Mesenteric fat pad (tissue), 1 donor: ENCODE measurements at regions not wholly inside any gene's neighbourhood (a gene's known extent, or its start where the extent isn't known, plus 50 kb on each side); places are given as distances from the start of the nearest gene placed in this dataset.
"Not testable (repeated sequence)": the region's sequence is repeated elsewhere in the genome, so short reads cannot be mapped to it uniquely, and the experiment has no call there.

Experiments
- DNase-seq: peaks from one replicate; pipeline ENCODE4 v3.0.0-alpha.2; 2020; ENCODE audit warnings: low spot score
- donor health status: DM: yes; HTN: yes; CAD: no.

DNA sequence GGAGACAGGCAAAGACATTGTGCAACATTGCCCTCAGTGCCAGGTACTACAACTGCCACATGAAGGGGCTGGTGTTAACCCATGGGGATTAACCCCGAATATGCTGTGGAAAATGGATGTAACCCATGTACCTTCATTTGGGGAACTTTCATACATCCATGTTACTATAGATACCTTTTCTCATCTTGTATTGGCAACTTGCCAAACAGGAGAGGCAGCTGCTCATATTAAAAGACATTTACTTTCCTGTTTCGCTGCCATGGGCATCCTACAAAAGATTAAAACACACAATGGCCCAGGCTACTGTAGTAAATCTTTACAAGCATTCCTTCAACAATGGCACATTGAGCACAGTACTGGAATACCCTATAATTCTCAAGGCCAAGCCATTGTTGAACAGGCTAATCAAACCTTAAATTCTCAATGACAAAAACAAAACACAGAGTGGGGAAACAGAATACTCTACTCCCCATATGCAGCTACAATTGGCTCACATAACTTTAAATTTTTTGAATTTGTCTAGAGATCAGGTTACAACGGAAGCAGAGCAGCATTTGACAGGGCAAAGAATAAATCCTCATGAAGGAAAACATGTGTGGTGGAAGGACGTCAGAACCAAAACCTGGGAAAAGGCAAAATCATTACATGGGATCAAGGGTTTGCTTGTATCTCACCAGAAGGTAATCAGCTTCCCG is 1723.5 kb upstream of the LRRTM1 start:
- no peak for DNase-seq

DNA sequence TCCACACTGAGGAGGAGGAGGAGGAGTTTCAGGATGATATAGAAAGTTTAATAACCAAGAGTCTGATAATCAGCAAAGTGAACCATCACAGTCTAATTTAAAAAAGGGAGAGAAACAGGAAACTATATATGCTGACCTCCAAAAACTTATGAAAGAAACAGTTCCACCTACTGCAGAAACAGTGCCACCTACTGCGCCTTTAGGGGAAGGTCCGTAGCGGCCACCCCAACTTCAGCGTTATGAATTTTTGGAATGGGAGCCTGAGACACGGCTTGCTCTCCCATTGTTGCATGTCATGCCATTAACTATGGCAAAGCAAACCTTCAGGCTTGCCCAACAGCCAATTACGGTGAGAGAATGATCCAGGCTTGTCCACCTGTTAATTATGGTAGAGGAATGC is 1719.2 kb upstream of the LRRTM1 start:
- no peak for DNase-seq

DNA sequence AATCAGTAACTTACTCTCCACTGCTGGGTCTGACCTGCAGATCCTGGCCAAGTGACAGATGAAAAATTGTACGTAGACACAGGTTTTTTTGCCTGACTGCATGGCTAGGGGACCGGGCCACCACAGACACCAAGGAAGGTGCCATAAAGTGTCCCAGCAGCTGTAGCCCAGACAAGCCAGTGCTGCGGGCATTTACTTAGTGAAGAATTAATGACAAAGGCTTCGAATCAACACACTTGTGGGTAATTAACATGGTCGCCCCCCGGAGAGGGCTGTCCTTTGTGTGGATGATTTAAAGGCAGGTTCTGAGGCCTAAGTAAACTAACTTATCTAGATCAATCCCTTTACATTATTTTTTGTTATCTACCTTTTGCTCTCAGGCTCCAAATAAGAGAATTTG is 1709.1 kb upstream of the LRRTM1 start:
- DNase-seq: no peak

DNA sequence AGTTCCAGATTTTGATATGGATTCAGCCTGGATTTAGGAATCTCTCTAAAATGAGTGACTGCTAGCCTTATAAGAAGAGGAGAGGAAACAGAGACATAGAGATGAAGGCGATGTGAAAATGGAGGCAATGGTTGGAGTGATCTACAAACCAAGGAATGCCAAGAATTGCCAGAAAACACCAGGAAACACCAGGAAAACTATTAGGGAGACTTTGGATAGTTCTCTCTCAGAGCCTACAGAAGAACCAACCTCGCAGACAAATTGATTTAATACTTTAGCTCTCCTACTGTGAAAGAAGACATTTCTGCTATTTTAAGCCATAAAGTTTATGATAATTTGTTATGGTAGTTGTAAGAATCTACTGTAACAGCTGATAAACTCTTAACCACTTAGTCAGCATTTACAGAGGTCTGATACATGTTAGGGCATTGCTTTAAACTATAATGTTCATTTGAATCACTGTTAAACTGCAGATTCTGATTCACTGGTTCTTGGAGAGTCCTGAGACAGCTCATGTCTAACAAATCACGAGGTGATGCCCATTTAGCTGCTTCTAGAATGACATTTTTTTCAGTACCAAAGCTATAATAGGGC is 1702.6 kb upstream of the LRRTM1 start:
- DNase-seq: no peak

DNA sequence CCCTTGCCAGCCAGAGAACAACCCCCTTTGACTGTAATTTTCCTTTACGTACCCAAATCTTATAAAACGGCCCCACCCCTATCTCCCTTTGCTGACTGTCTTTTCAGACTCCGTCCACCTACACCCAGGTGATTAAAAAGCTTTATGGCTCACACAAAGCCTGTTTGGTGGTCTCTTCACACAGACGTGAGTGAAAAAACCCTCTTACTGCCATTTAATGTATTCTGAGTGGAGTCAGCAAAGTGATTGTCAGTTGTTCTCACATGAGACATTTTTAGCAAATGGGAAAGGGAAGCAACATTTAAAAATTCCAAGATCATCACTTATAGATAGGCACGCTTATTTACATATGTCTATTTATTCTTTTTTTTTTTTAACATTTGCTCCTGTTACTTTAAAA is 1701.3 kb upstream of the LRRTM1 start:
- not testable (repeated sequence) for DNase-seq

- DNase-seq: no peak
Measured at GRCh38 chr2:82001614-82002013, 1697.1 kb upstream of the LRRTM1 start.

- DNase-seq: no peak
Measured at GRCh38 chr2:82000606-82001005, 1696.1 kb upstream of the LRRTM1 start.

DNA sequence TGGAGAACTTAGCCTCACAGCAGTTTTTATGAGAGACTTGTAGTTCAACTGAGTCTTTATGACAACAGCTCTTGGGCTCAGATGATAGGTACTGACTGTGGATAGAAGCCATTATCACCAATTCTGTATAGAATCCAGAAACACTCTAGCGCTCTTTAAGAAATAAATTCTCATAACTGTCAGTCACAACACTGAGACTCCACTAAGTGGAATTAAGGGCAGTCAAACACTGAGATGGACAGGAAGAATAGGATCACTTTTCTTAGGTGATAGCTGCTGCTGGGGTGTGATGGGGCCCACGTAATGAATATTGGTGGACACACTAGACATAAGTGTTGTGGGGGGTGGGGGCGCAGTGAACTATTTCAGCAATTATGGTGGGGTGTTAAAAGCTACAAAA is 1691.8 kb upstream of the LRRTM1 start:
- DNase-seq: no peak

- DNase-seq: no peak
Measured at GRCh38 chr2:81991282-81991681, 1686.7 kb upstream of the LRRTM1 start.

- no peak for DNase-seq
Measured at GRCh38 chr2:81987370-81987769, 1682.8 kb upstream of the LRRTM1 start.

DNA sequence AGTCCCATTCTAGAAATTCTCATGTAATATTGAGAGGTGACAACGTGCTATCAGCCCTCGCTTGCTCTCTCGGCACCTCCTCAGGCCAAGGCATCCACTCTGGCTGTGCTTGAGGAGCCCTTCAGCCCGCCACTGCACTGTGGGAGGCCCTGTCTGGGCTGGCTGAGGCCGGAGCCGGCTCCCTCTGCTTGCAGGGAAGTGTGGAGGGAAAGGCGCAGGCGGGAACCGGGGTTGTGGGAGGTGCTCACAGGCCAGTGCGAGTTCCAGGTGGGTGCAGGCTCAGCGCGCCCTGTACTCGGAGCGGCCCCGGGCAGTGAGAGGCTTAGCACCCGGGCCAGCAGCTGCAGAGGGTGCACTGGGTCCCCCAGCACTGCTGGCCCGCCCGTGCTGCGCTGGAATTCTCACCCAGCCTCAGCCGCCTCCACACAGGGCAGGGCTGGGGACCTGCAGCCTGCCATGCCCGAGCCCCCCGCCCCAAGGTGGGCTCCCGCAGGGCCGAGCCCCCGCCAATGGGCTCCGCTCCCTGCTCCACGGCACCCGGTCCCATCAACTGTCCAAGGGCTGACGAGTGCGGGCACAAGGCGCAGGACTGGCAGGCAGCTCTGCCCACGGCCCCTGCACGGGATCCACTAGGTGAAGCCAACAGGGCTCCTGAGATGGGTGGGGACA is 1680.6 kb upstream of the LRRTM1 start:
- DNase-seq: no peak

DNA sequence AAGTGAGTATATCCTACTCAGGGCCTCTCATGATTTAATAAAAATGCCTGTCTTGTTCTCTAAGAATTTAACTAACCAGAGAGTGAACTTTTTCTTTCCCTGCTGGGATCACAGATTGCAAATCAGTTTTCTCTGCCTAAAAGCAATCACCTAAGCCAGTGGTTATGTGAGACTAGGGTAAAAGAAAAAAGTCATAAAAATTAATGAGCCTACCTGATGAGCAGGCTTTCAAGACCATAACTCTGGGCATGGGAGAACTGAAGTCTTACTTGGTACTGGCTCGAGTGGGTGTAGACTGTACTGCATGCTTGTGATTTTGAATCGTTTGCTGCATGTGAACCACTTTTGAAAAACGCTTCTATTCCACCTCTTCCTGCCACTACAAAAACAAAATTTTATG is 1677.0 kb upstream of the LRRTM1 start:
- no peak for DNase-seq

- DNase-seq: no peak
Measured at GRCh38 chr2:81979086-81979485, 1674.5 kb upstream of the LRRTM1 start.

DNA sequence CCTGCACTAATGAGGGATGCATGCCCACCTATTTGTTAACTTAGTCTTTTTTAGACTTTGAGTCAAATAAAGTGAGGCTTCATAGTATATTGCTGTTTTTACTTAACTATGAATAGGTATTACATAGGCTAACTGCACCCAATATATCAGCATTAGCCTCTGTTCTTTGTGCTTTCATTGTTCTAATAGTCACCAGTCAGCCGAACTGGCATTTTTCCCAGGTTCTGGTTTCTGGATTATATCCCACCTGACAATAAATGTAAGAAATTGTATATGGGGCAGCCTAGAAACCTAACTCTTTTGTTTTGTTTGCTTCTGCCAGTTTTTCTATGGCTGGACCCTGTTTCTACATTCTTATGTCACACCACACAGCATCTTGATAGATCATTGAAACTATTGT is 1672.4 kb upstream of the LRRTM1 start:
- DNase-seq: no peak

DNA sequence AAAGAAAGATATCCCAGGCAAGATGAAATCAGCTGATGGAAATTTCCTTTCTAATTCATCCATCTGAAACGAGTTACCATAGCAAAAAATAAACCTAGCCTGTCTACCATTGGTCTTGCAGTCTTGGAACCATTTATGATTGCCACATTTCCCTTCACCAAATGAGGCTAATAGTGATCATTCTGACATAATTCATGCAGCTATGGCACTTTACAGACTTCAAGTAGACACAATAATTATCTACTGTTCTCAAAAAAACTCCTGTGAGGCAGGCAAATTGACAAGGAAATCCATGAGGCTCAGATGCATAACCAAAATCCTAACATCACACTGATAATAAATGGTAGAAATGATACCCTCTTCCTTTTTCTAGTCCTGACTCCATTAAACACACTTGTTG is 1669.7 kb upstream of the LRRTM1 start:
- DNase-seq: no peak

DNA sequence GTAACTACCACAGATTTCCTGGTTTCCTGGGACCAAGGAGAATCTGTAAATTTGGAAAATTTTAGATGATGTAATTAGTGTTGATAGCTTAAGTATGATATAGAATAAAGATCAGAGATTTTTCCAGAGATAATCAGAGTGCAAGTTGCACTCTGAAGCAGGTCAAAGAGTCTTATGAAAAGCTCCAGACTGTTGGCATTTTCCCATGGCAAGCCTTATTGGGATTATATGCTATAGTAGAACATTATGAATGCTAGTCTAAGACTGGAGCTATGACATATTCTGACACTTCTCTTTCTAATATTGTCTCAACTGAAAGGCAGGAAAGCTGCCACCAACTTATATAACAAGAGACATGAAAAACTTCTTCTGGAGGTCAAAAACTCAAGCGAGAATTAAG is 1638.3 kb upstream of the LRRTM1 start:
- no peak for DNase-seq

DNA sequence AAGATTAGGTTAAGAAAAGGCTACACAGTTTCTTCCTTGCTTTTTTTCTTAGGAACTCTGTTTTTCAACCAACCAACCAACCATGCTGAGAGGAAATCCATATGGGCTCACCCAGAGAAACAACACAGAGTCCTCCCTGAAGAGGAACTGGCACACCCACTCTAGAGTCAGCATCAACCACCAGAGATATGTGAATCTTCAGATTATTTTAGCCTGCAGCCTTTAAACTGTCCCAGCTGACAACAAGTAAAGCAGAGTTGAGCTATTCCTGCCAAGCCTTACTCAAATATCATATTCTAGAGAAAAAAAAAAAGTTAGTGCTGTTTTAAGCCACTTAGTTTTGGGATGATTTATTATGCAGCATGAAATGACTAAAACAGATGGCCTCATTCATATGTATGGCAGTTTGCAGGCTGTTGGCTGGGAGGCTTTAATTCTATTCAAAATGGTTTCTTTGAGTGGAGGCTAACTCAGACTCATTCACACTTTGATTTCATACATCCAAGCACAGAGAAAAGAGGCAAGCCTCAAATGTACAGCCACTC is 1637.7 kb upstream of the LRRTM1 start:
- DNase-seq: no peak

DNA sequence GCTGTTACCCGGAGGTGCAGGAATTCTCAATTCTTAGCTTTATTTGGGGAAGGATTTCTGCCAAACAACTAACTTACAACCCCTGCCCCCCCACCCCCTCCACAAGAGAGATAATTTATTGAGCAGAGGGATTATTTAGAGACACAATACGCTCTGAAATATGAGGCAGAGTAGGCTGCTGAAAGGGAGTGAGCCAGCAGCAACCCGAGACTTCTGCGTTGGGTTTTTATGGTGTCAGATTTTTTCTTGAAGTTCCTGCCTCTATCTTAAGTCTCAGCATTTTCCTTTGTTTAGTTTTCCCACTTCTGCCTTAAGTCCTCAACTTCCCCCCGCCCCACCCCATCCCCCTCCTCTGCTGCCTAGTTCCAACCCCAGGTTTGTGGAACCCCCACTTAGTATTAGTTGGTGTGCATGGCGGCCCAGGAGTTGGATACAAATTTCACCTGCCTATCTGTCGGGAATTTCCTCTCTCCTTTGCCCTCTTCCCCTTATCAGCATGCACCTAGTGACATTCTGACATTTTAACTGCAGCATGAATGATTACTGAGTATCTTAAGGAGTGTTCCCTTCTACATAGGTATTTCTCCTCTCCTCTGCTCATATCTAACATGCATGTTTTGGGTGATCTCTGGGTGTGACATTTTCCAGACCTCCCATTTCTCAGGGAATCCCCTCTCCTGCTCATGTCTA is 1635.9 kb upstream of the LRRTM1 start:
- no peak for DNase-seq

DNA sequence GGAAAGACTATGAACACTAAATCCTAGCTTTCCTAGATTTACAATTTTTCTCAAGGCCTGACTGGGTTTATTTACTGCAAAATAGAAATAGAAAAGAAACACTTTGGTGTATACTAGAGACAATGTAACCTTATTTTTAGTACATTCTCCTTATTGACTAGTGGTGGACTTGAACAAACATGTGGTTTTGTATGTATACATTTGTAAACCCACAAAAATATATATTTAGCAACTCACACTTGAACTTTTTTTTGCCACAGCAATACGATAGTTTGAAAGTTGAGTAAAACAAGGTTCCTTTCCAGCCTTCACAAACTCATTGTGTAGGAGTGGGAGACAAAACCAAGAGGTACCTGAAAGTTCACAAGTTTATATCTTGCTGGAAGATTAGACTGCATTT is 1633.4 kb upstream of the LRRTM1 start:
- DNase-seq: no peak

DNA sequence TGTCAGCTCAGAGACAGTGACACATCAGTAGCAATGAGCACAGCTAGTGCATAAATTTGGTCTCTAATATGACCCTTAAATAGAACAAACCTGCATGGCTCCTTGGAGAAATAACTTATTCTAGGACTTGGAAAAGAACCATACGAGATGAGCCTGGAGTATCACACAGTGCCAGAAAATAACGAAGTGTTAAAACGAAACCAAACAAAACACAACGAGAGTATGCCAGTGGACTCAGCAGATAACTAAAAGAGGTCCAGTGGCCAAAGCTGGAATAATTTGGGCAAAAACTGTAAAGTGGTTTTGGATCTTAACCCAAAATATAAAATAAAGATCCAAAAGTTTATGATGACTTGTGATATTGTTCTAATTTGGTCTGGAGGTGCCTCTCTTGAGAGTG is 1599.0 kb upstream of the LRRTM1 start:
- DNase-seq: no peak

DNA sequence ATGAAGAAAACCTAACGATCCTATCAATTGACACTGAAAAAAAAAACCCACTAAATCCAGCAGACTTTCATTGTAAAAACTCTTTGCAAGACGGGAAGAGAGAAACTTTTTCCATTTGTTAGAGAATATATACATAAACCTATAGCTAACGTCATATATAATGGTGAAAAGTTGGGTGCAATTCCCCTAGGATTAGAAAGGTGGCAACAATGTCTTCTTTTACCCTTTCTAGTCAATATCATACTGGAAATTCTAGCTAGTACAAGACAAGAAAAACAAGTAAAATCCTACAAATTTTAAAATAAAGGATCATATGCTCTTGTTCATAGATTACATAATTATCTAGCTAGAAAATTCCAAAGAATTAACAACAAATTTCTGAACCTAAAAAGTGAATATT is 1596.5 kb upstream of the LRRTM1 start:
- DNase-seq: no peak

GRCh38 chr2:81895620-81896250 is 1591.2 kb upstream of the LRRTM1 start:
- DNase-seq: no peak
